HepG2 (cell line): ENCODE measurements at regions not wholly inside any gene's neighbourhood (a gene's known extent, or its start where the extent isn't known, plus 50 kb on each side); places are given as distances from the start of the nearest gene placed in this dataset.

Experiments used
- ATAC-seq: fragments of 200-7000 bp; cut with Tn5 transposase; 3 replicates; pipeline ENCODE4 v1.9.1; 2020; ENCODE audit warnings: mild to moderate bottlenecking, moderate library complexity
- BruUV-seq: library from RNA; stranded (reverse); fragments of 400-500 nt; replicated peaks from 2 replicates; lab custom pipeline; 2021; lab: Mats Ljungman, UMichigan
- CTCF ChIA-PET: fragments of 300-600 bp; formaldehyde crosslinking; extraction: SDS; loops from one replicate; lab custom pipeline; 2021; ENCODE audit warnings: low total read pairs, inconsistent platforms, low intra/inter-chr PET ratio; lab: Yijun Ruan, JAX
- POLR2A ChIA-PET: fragments of 350-600 bp; sonication (Branson Sonifier 250); formaldehyde crosslinking; loops from one replicate; lab custom pipeline; 2020; ENCODE audit warnings: antibody characterized with exemption, inconsistent platforms; lab: Yijun Ruan, JAX
- DNase-seq: peaks from one replicate; pipeline ENCODE4 v3.0.0-alpha.2; 2015; ENCODE audit warnings: low spot score
- FAIRE-seq: peaks from 3 replicates; lab custom pipeline; 2011; peaks lifted over from hg19 to GRCh38; lab: Jason Lieb, UNC
- H2AFZ ChIP-seq: one replicate; pipeline ENCODE4 v1.6.1; 2011; ENCODE audit warnings: low read length, inconsistent platforms
- H3K27ac ChIP-seq: fragments of 300-600 bp; 3 replicates; pipeline ENCODE4 v1.8.0; 2011; ENCODE audit warnings: mixed run types, mild to moderate bottlenecking, mixed read lengths, low read length, inconsistent platforms; ENCODE audit not compliant: insufficient read depth; ENCODE audit errors: extremely low read length
- H3K27me3 ChIP-seq, 2 experiments: fragments of 200-600 bp in 1 of 2; 2 replicates in 1 of 2; 3 replicates in 1 of 2; pipeline versions ENCODE4 v1.6.0 to v1.8.0; 2011; ENCODE audit warnings: low read length in 2 of 2, mild to moderate bottlenecking in 2 of 2, moderate library complexity in 2 of 2, inconsistent platforms in 1 of 2; ENCODE audit not compliant: insufficient read depth in 2 of 2, control insufficient read depth in 1 of 2
- H3K36me3 ChIP-seq, 2 experiments: fragments of 200-600 bp in 1 of 2; replicated peaks in 1 of 2; 2 replicates in 1 of 2; 3 replicates in 1 of 2; pipeline versions ENCODE4 v1.5.1 to v1.8.0; 2011; ENCODE audit warnings: low read length in 2 of 2, inconsistent platforms in 1 of 2; ENCODE audit not compliant: insufficient read depth in 2 of 2, control insufficient read depth in 1 of 2
- H3K4me1 ChIP-seq: 2 replicates; pipeline ENCODE4 v1.5.1; 2012; ENCODE audit warnings: low read length, inconsistent platforms; ENCODE audit not compliant: insufficient read depth
- H3K4me2 ChIP-seq: 2 replicates; pipeline ENCODE4 v1.6.0; 2011; ENCODE audit warnings: low read depth, low read length, inconsistent platforms
- H3K4me3 ChIP-seq, 3 experiments: fragments of 200-600 bp in 1 of 3; sonication (generic), shearing (Covaris generic) in 1 of 3; replicated peaks in 1 of 3; 2 replicates each; pipeline ENCODE4 v1.5.1; 2011 to 2016; ENCODE audit warnings: low read length in 3 of 3, inconsistent platforms in 2 of 3, low read depth in 2 of 3, mild to moderate bottlenecking in 2 of 3, control low read depth in 1 of 3, mixed read lengths in 1 of 3; ENCODE audit not compliant: insufficient read depth in 1 of 3
- H3K79me2 ChIP-seq: one replicate; pipeline ENCODE4 v1.6.1; 2011; ENCODE audit warnings: low read length, inconsistent platforms; ENCODE audit not compliant: insufficient read depth
- H3K9ac ChIP-seq: 2 replicates; pipeline ENCODE4 v1.6.0; 2011; ENCODE audit warnings: mild to moderate bottlenecking, low read depth, low read length, inconsistent platforms; ENCODE audit not compliant: insufficient read depth
- H3K9me3 ChIP-seq: 2 replicates; pipeline ENCODE4 v1.5.1; 2012; ENCODE audit warnings: mild to moderate bottlenecking, low read length
- H4K20me1 ChIP-seq: 2 replicates; pipeline ENCODE4 v1.6.0; 2011; ENCODE audit warnings: inconsistent platforms, mild to moderate bottlenecking, low read length, moderate library complexity; ENCODE audit not compliant: insufficient read depth
- BORCS8-MEF2B ChIP-seq: sonication (generic); formaldehyde crosslinking; IDR thresholded peaks from 2 replicates; pipeline ENCODE4 v1.8.0; 2022; ENCODE audit warnings: mild to moderate bottlenecking, missing genetic modification reagents
- ISX ChIP-seq: sonication (generic); formaldehyde crosslinking; conservative IDR thresholded peaks from 2 replicates; pipeline ENCODE4 v1.5.0; 2020; ENCODE audit warnings: missing genetic modification reagents
- MZF1 ChIP-seq: sonication (generic); formaldehyde crosslinking; IDR thresholded peaks from 2 replicates; pipeline ENCODE4 v1.8.1; 2023; ENCODE audit warnings: mild to moderate bottlenecking, missing genetic modification reagents, borderline replicate concordance
- SMC3 ChIP-seq: IDR thresholded peaks from 2 replicates; pipeline ENCODE4 v1.6.1; 2011; ENCODE audit warnings: low read length, improper control_type of control experiment
- STAG1 ChIP-seq: sonication (generic); formaldehyde crosslinking; IDR thresholded peaks from 2 replicates; pipeline ENCODE4 v1.4.0; 2020; ENCODE audit warnings: missing genetic modification reagents
- TCF7 ChIP-seq: sonication (generic); IDR thresholded peaks from 2 replicates; pipeline ENCODE4 v1.6.1; 2016; ENCODE audit warnings: antibody characterized with exemption, low read depth
- TRIM24 ChIP-seq: sonication (generic); formaldehyde crosslinking; IDR thresholded peaks from 2 replicates; pipeline ENCODE4 v1.8.0; 2022; ENCODE audit warnings: mild to moderate bottlenecking, missing genetic modification reagents
- WGBS: methylation state at CpG from one replicate; pipeline ENCODE4 v1.1.6; 2017; ENCODE audit warnings: low lambda C conversion rate; 5-methylcytosine and 5-hydroxymethylcytosine counted together
- in situ Hi-C: cut with HindIII; loops from 2 replicates; pipeline ENCODE4 v1.10.0; 2017; ENCODE audit warnings: low pct_unique_long_range_greater_than_20kb; ENCODE audit not compliant: extremely low pct_ligation_motif_present
- intact Hi-C: fragments of 100-400 bp; cut with micrococcal nuclease; formaldehyde crosslinking; loops from one replicate; pipeline ENCODE4 v1.10.0; 2022; ENCODE audit not compliant: unreplicated experiment
- TF ChIP-seq, protein P1 (sequence below): sonication (generic); formaldehyde crosslinking; IDR thresholded peaks from 2 replicates; pipeline ENCODE4 v1.4.0; 2020; ENCODE audit warnings: missing genetic modification reagents
- TF ChIP-seq, protein P2 (sequence below), 2 experiments: sonication (generic) in 1 of 2; formaldehyde crosslinking in 1 of 2; IDR thresholded peaks; 2 replicates each; pipeline versions ENCODE4 v1.4.0 to v1.6.1; 2018 to 2020; ENCODE audit warnings: missing genetic modification reagents in 2 of 2, borderline replicate concordance in 1 of 2, low read depth in 1 of 2, mild to moderate bottlenecking in 1 of 2, missing biosample characterization in 1 of 2
- TF ChIP-seq, protein P3 (sequence below): sonication (generic); formaldehyde crosslinking; IDR thresholded peaks from 2 replicates; pipeline ENCODE4 v1.5.0; 2020; ENCODE audit warnings: mild to moderate bottlenecking, missing genetic modification reagents, moderate library complexity

DNA sequence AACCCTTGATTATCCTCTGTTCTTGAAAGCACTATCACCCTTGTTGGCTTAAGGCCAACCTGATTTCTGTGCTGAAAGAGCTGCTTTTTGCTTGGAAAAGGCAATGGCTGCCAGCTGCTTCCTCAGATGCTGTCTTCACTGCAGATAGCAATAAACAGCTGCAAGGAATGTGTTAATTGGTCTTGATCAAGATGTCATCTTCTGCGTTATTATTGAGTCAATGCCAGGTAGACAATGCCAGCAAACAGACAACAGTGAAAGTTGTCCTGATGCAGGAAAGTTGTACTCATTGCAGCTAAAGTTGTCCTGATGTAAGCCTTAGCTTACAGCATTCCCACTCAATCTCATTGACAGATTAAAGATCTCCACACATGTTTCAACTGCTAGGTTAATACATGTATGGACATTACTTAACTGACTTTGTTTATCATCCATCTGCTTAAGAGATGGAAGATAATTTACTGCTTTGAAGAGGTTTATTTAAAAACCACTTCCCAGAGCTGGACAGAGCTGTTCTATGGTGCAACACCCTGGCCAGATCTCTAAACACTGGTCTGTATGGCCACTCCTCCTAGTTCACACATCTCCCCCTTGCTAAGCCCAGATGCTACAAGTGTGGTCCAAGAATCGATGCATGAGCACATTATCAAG lies 251.0 kb upstream of the MCTP2 start (continued):
- TF ChIP-seq, protein P1, sequence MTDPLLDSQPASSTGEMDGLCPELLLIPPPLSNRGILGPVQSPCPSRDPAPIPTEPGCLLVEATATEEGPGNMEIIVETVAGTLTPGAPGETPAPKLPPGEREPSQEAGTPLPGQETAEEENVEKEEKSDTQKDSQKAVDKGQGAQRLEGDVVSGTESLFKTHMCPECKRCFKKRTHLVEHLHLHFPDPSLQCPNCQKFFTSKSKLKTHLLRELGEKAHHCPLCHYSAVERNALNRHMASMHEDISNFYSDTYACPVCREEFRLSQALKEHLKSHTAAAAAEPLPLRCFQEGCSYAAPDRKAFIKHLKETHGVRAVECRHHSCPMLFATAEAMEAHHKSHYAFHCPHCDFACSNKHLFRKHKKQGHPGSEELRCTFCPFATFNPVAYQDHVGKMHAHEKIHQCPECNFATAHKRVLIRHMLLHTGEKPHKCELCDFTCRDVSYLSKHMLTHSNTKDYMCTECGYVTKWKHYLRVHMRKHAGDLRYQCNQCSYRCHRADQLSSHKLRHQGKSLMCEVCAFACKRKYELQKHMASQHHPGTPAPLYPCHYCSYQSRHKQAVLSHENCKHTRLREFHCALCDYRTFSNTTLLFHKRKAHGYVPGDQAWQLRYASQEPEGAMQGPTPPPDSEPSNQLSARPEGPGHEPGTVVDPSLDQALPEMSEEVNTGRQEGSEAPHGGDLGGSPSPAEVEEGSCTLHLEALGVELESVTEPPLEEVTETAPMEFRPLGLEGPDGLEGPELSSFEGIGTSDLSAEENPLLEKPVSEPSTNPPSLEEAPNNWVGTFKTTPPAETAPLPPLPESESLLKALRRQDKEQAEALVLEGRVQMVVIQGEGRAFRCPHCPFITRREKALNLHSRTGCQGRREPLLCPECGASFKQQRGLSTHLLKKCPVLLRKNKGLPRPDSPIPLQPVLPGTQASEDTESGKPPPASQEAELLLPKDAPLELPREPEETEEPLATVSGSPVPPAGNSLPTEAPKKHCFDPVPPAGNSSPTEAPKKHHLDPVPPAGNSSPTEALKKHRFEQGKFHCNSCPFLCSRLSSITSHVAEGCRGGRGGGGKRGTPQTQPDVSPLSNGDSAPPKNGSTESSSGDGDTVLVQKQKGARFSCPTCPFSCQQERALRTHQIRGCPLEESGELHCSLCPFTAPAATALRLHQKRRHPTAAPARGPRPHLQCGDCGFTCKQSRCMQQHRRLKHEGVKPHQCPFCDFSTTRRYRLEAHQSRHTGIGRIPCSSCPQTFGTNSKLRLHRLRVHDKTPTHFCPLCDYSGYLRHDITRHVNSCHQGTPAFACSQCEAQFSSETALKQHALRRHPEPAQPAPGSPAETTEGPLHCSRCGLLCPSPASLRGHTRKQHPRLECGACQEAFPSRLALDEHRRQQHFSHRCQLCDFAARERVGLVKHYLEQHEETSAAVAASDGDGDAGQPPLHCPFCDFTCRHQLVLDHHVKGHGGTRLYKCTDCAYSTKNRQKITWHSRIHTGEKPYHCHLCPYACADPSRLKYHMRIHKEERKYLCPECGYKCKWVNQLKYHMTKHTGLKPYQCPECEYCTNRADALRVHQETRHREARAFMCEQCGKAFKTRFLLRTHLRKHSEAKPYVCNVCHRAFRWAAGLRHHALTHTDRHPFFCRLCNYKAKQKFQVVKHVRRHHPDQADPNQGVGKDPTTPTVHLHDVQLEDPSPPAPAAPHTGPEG = no peak
- TF ChIP-seq MZF1 (CRISPR knock-in tag) (no peak), BORCS8-MEF2B (CRISPR knock-in tag) (no peak), TRIM24 (CRISPR knock-in tag) (no peak)

DNA sequence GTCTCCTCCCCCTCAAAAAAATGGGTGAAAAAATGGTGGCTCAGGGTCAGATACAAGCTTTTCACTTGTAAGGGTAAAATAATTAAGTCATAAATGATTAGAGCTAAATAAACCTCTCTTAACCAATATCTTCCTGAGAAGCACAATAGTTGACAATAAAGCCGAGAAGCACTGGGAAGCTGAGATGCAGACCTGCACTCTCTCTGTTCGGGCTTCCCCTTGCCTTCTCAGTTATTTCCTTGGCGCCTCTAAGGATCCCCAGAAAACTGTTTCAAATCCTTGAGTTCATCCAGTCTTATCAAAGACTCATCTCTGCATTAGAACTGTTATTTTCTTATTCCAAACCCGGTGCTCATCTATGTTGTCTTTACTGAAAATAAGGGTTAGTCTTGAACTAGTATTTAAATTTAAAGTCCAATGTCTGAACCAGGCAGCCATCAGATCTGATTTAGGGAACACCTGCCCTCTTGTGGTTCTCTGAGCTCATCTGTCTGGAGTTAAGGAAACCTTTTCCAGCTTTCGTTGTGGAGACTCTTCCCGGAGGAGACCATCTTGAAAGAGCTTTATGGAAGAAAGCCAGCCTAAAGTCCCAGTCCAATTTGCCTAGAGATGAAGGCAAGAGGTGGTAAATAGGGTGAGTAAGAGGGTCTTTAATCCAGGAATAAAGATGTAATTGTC lies 256.4 kb upstream of the MCTP2 start:
- DNase-seq (peak; percentile 22), FAIRE-seq (peak; percentile 43), ATAC-seq (peak; percentile 81)
- H3K27ac ChIP-seq = no peak overlapping the region
- no peaks in the 10 kb centered on the region for H3K36me3 ChIP-seq
- H3K4me1 ChIP-seq = no peaks in the 10 kb centered on the region
- H3K79me2 ChIP-seq = no peaks in the 10 kb centered on the region
- no peak overlapping the region for H3K4me2 ChIP-seq
- no TSS peak for BruUV-seq
- CTCF ChIA-PET = interaction anchor here (1.4 kb wide), 1 partner anchor 887 kb away, joined by 7 read pairs; no protein-coding TSS in a partner anchor
- no peaks in the 10 kb centered on the region for H3K9me3 ChIP-seq
- no peaks in the 10 kb centered on the region for H3K27me3 ChIP-seq
- H3K9ac ChIP-seq = no peak overlapping the region
- intact Hi-C loops (loop anchor here (1.0 kb wide), 1 partner anchor 945 kb away; no protein-coding TSS in a partner anchor), in situ Hi-C loops (loop anchor here (5.0 kb wide), 1 partner anchor 943 kb away; no protein-coding TSS in a partner anchor)
- H4K20me1 ChIP-seq = no peaks in the 10 kb centered on the region
- no peak overlapping the region for H3K4me3 ChIP-seq
- POLR2A ChIA-PET = no interaction called here
- no peak overlapping the region for H2AFZ ChIP-seq
- WGBS = 8% methylated on average over 6 of the region's 6 CpGs
- TF ChIP-seq, protein P2, sequence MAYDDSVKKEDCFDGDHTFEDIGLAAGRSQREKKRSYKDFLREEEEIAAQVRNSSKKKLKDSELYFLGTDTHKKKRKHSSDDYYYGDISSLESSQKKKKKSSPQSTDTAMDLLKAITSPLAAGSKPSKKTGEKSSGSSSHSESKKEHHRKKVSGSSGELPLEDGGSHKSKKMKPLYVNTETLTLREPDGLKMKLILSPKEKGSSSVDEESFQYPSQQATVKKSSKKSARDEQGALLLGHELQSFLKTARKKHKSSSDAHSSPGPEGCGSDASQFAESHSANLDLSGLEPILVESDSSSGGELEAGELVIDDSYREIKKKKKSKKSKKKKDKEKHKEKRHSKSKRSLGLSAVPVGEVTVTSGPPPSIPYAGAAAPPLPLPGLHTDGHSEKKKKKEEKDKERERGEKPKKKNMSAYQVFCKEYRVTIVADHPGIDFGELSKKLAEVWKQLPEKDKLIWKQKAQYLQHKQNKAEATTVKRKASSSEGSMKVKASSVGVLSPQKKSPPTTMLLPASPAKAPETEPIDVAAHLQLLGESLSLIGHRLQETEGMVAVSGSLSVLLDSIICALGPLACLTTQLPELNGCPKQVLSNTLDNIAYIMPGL (CRISPR knock-in tag; IDR thresholded peaks at IDR 0.05; ENCODE audit: borderline replicate concordance in 1 of 2, low read depth in 1 of 2) = no peak
- peak; percentile 59 for TF ChIP-seq STAG1
- peak; percentile 35; the same call in 1 of the 2 replicates for TF ChIP-seq SMC3
- TF ChIP-seq, protein P3, sequence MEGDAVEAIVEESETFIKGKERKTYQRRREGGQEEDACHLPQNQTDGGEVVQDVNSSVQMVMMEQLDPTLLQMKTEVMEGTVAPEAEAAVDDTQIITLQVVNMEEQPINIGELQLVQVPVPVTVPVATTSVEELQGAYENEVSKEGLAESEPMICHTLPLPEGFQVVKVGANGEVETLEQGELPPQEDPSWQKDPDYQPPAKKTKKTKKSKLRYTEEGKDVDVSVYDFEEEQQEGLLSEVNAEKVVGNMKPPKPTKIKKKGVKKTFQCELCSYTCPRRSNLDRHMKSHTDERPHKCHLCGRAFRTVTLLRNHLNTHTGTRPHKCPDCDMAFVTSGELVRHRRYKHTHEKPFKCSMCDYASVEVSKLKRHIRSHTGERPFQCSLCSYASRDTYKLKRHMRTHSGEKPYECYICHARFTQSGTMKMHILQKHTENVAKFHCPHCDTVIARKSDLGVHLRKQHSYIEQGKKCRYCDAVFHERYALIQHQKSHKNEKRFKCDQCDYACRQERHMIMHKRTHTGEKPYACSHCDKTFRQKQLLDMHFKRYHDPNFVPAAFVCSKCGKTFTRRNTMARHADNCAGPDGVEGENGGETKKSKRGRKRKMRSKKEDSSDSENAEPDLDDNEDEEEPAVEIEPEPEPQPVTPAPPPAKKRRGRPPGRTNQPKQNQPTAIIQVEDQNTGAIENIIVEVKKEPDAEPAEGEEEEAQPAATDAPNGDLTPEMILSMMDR (CRISPR knock-in tag) = peak; percentile 48
- no peak for TF ChIP-seq TCF7
- no peak for TF ChIP-seq ISX (CRISPR knock-in tag)
